Osteoblast (primary cell): ENCODE measurements at regions not wholly inside any gene's neighbourhood (a gene's known extent, or its start where the extent isn't known, plus 50 kb on each side); places are given as distances from the start of the nearest gene placed in this dataset. TPM values are rescaled to one million over a fixed set of nuclear protein-coding genes. Genes with fewer than 3 reads are reported as not detected.

Experiments
- DNase-seq: peaks from one replicate; pipeline ENCODE4 v3.0.0; 2011; ENCODE audit warnings: low spot score, mixed read lengths; ENCODE audit not compliant: insufficient read length; ENCODE audit errors: missing footprints
- H2AFZ ChIP-seq: 2 replicates; pipeline ENCODE4 v1.6.0; 2011; ENCODE audit warnings: mild to moderate bottlenecking, low read length
- H3K27ac ChIP-seq: 2 replicates; pipeline ENCODE4 v1.5.1; 2011; ENCODE audit warnings: mild to moderate bottlenecking, low read depth, low read length, moderate library complexity
- H3K27me3 ChIP-seq: 2 replicates; pipeline ENCODE4 v1.6.0; 2012; ENCODE audit warnings: mild to moderate bottlenecking, control low read depth, inconsistent platforms, low read length, moderate library complexity; ENCODE audit not compliant: insufficient read depth
- H3K36me3 ChIP-seq: 2 replicates; pipeline ENCODE4 v1.5.1; 2011; ENCODE audit warnings: mild to moderate bottlenecking, low read length, control low read depth, moderate library complexity; ENCODE audit not compliant: insufficient read depth
- H3K4me1 ChIP-seq: 2 replicates; pipeline ENCODE4 v1.5.1; 2011; ENCODE audit warnings: mild to moderate bottlenecking, low read length, control low read depth, moderate library complexity; ENCODE audit not compliant: insufficient read depth
- H3K4me2 ChIP-seq: 2 replicates; pipeline ENCODE4 v1.6.0; 2011; ENCODE audit warnings: mild to moderate bottlenecking, low read length; ENCODE audit not compliant: insufficient read depth
- H3K4me3 ChIP-seq: fragments of 200-600 bp; sonication (generic); 3 replicates; pipeline ENCODE4 v1.5.1; 2012; ENCODE audit warnings: mild to moderate bottlenecking, low read length, inconsistent platforms; ENCODE audit not compliant: insufficient read depth
- H3K79me2 ChIP-seq: 2 replicates; pipeline ENCODE4 v1.6.0; 2012; ENCODE audit warnings: mild to moderate bottlenecking, low read length, control low read depth, inconsistent platforms; ENCODE audit not compliant: insufficient read depth
- H3K9me3 ChIP-seq: 2 replicates; pipeline ENCODE4 v1.5.1; 2011; ENCODE audit warnings: low read depth, low read length, control low read depth
- H4K20me1 ChIP-seq: 2 replicates; pipeline ENCODE4 v1.6.0; 2012; ENCODE audit warnings: mild to moderate bottlenecking, low read length, control low read depth; ENCODE audit not compliant: insufficient read depth
- small RNA-seq: library from RNA; depleted of rRNA; stranded (forward); fragments of <200 nt; gene quantifications from one replicate; pipeline ENCODE3, GENCODE V24; 2012
- TF ChIP-seq, protein P1 (sequence below): IDR thresholded peaks from 2 replicates; pipeline ENCODE4 v1.5.1; 2011; ENCODE audit warnings: mild to moderate bottlenecking, low read depth, low read length, moderate library complexity; ENCODE audit errors: extremely low read depth

DNA sequence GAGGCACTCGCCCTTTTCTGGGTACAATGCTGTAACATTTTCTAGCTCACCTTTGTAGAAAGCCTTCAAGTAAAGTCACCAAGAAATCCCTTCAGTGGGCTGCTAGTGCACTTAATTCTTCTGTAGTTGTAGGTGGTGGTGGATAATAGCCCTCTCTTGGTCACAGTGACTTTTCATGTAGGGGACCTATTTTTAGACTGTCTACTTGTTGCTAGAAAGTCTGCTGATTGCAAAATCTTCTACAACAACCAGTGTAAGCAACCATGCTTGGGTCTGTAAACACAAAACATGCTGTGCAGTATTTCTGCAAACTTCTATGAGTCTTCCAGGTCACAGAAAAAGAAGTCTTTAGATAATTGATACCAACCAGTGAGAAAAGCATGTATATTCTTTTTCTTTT, 55.6 kb downstream of the PBDC1 start:
- Histone ChIP-seq H3K4me3 (no peak overlapping the region), H3K4me2 (no peak overlapping the region), H3K4me1 (no peaks in the 10 kb centered on the region), H3K27me3 (no peaks in the 10 kb centered on the region), H4K20me1 (no peaks in the 10 kb centered on the region), H3K79me2 (no peaks in the 10 kb centered on the region), H3K27ac (no peak overlapping the region), H2AFZ (no peak overlapping the region), H3K9me3 (no peaks in the 10 kb centered on the region), H3K36me3 (no peaks in the 10 kb centered on the region)
- TF ChIP-seq, protein P1, sequence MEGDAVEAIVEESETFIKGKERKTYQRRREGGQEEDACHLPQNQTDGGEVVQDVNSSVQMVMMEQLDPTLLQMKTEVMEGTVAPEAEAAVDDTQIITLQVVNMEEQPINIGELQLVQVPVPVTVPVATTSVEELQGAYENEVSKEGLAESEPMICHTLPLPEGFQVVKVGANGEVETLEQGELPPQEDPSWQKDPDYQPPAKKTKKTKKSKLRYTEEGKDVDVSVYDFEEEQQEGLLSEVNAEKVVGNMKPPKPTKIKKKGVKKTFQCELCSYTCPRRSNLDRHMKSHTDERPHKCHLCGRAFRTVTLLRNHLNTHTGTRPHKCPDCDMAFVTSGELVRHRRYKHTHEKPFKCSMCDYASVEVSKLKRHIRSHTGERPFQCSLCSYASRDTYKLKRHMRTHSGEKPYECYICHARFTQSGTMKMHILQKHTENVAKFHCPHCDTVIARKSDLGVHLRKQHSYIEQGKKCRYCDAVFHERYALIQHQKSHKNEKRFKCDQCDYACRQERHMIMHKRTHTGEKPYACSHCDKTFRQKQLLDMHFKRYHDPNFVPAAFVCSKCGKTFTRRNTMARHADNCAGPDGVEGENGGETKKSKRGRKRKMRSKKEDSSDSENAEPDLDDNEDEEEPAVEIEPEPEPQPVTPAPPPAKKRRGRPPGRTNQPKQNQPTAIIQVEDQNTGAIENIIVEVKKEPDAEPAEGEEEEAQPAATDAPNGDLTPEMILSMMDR = no peak
- DNase-seq = no peak

DNA sequence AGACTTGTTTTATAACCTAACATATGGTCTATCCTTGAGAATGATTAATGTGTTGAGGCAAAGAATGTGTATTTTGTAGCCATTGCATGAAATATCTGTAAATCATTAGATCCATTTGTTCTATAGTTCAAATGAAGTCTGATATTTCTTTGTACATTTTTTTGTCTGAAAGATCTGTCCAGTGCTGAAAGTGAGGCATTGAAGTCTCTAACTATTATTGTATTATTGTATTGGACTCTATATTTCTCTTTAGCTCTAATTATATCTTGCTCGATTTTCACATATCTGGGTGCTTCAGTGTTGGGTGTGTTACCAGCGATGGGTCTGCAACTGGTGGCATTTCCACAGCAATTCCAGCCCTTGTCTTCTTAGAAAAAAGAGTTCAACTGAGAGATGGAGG, 76.0 kb downstream of the PBDC1 start:
- H2AFZ ChIP-seq = no peak overlapping the region
- no peaks in the 10 kb centered on the region for H3K36me3 ChIP-seq
- H3K79me2 ChIP-seq = no peaks in the 10 kb centered on the region
- H3K9me3 ChIP-seq = no peaks in the 10 kb centered on the region
- H3K27me3 ChIP-seq = no peaks in the 10 kb centered on the region
- TF ChIP-seq, protein P1 = no peak
- H3K4me3 ChIP-seq = no peak overlapping the region
- DNase-seq = no peak
- H3K4me1 ChIP-seq = no peaks in the 10 kb centered on the region
- H3K4me2 ChIP-seq = no peak overlapping the region
- no peaks in the 10 kb centered on the region for H4K20me1 ChIP-seq
- H3K27ac ChIP-seq = no peak overlapping the region

DNA sequence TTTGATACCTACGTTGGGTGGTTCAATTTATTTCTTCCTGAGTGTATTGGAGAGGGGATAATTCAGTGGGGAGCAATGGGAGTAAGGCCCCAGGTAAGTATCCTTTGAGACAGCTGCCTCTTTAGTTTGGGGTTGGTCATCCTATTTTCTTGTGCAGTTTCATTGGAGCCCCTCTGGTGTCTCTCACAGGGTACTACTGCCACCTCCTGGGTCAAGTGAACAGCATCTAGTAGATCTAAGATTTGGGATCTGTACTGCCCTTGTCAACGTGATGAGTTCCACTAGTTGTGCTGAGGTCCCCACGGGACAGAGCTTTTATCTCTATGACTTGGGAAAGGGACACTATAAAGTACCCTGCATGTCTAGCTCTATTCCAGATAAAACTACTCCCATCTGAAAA, 80.6 kb downstream of the PBDC1 start:
- Histone ChIP-seq H3K4me2 (no peak overlapping the region), H3K36me3 (no peaks in the 10 kb centered on the region), H3K27ac (no peak overlapping the region), H3K79me2 (no peaks in the 10 kb centered on the region), H3K9me3 (no peaks in the 10 kb centered on the region), H2AFZ (no peak overlapping the region), H3K4me3 (no peak overlapping the region), H4K20me1 (no peaks in the 10 kb centered on the region), H3K4me1 (no peaks in the 10 kb centered on the region), H3K27me3 (no peaks in the 10 kb centered on the region)
- TF ChIP-seq, protein P1 = peak; percentile 45
- DNase-seq = peak; percentile 49

DNA sequence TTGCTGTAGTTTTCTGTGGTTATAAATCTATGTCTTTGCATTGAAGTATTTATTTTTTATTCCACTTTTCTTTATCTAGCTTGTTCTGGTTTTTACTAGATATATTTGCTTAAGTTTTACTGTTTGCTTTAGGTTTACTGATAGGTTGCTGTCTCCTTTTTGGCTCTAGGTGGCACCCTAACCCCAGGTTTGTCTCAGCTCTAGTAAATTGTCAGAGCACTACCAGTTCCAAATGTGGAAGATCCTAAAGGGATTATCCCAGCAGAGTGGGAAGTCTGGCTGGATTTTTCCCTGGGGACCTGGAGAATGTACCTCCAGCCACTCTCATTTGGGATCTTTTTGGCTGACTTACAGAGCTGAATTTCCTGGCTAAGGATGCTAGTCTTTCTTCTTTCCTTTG, 106.1 kb downstream of the PBDC1 start:
- H3K4me2 ChIP-seq = no peak overlapping the region
- H3K4me1 ChIP-seq = no peaks in the 10 kb centered on the region
- TF ChIP-seq, protein P1 = peak; percentile 75
- DNase-seq = peak; percentile 63
- no peak overlapping the region for H3K27ac ChIP-seq
- H4K20me1 ChIP-seq = no peaks in the 10 kb centered on the region
- no peaks in the 10 kb centered on the region for H3K36me3 ChIP-seq
- no peak overlapping the region for H3K4me3 ChIP-seq
- H3K79me2 ChIP-seq = no peaks in the 10 kb centered on the region
- H3K9me3 ChIP-seq = no peaks in the 10 kb centered on the region
- H2AFZ ChIP-seq = no peak overlapping the region
- no peaks in the 10 kb centered on the region for H3K27me3 ChIP-seq

Small RNA genes in the stretch of these regions (small RNA-seq; reads per million reads assigned to genes)
- not detected for gene RNU6-867P
